ENCODE measurements at regions not wholly inside any gene's neighbourhood (a gene's known extent, or its start where the extent isn't known, plus 50 kb on each side); places are given as distances from the start of the nearest gene placed in this dataset.

- Mint-ChIP-seq H3K9me3 (peaks cover 15% of the 10 kb centered on the region), H3K27me3 (no peaks in the 10 kb centered on the region), H3K4me3 (no peak overlapping the region), H3K4me1 (ENCODE audit: low read depth) (no peaks in the 10 kb centered on the region), H3K27ac (no peak overlapping the region), H3K36me3 (ENCODE audit: low read depth) (no peaks in the 10 kb centered on the region)
- DNase-seq (no peak), ATAC-seq (ENCODE audit: poor library complexity) (no peak)
- intact Hi-C loops (cut with DNase I, micrococcal nuclease): no loop called here
- Histone ChIP-seq H3K27ac (ENCODE audit: low read depth in 1 of 2, low read length in 2 of 2) (no peak overlapping the region), H3K4me3 (ENCODE audit: low read length) (no peak overlapping the region), H3K4me1 (ENCODE audit: insufficient read depth, low read length) (no peaks in the 10 kb centered on the region), H3K9me3 (ENCODE audit: control insufficient read depth in 1 of 2, insufficient read depth in 1 of 2, low read length in 2 of 2) (no peaks in the 10 kb centered on the region), H3K36me3 (ENCODE audit: insufficient read depth, low read length) (no peaks in the 10 kb centered on the region), H3K27me3 (ENCODE audit: control insufficient read depth in 1 of 2, insufficient read depth in 2 of 2, low read length in 2 of 2) (no peaks in the 10 kb centered on the region)
- TF ChIP-seq CTCF (IDR thresholded peaks at IDR 0.05): no peak
- CTCF ChIA-PET: no interaction called here
- POLR2A ChIA-PET: no interaction called here
Observed at GRCh38 chr11:29318134-29318845, 698.5 kb downstream of the KCNA4 start.

GRCh38 chr11:29317694-29318093 lies 699.1 kb downstream of the KCNA4 start:
- ATAC-seq (ENCODE audit: poor library complexity) (no peak), DNase-seq (no peak)
- H3K4me3 Mint-ChIP-seq: no peak overlapping the region
- no peaks in the 10 kb centered on the region for H3K36me3 Mint-ChIP-seq (ENCODE audit: low read depth)
- no peaks in the 10 kb centered on the region for H3K36me3 ChIP-seq (ENCODE audit: insufficient read depth, low read length)
- H3K4me1 ChIP-seq (ENCODE audit: insufficient read depth, low read length): no peaks in the 10 kb centered on the region
- no peak overlapping the region for H3K27ac ChIP-seq (ENCODE audit: low read depth in 1 of 2, low read length in 2 of 2)
- TF ChIP-seq CTCF (IDR thresholded peaks at IDR 0.05): no peak
- intact Hi-C loops (cut with DNase I, micrococcal nuclease): no loop called here
- CTCF ChIA-PET: no interaction called here
- H3K9me3 Mint-ChIP-seq: peaks cover 19% of the 10 kb centered on the region
- POLR2A ChIA-PET: no interaction called here
- no peaks in the 10 kb centered on the region for H3K27me3 Mint-ChIP-seq
- H3K9me3 ChIP-seq (ENCODE audit: control insufficient read depth in 1 of 2, insufficient read depth in 1 of 2, low read length in 2 of 2): no peaks in the 10 kb centered on the region
- no peak overlapping the region for H3K27ac Mint-ChIP-seq
- no peak overlapping the region for H3K4me3 ChIP-seq (ENCODE audit: low read length)
- H3K27me3 ChIP-seq (ENCODE audit: control insufficient read depth in 1 of 2, insufficient read depth in 2 of 2, low read length in 2 of 2): no peaks in the 10 kb centered on the region
- no peaks in the 10 kb centered on the region for H3K4me1 Mint-ChIP-seq (ENCODE audit: low read depth)

- no peaks in the 10 kb centered on the region for H3K27me3 ChIP-seq (ENCODE audit: control insufficient read depth in 1 of 2, insufficient read depth in 2 of 2, low read length in 2 of 2)
- CTCF ChIA-PET: no interaction called here
- H3K9me3 Mint-ChIP-seq: peaks cover 17% of the 10 kb centered on the region
- H3K9me3 ChIP-seq (ENCODE audit: control insufficient read depth in 1 of 2, insufficient read depth in 1 of 2, low read length in 2 of 2): no peaks in the 10 kb centered on the region
- no peaks in the 10 kb centered on the region for H3K4me1 Mint-ChIP-seq (ENCODE audit: low read depth)
- no peak overlapping the region for H3K27ac Mint-ChIP-seq
- no peaks in the 10 kb centered on the region for H3K36me3 ChIP-seq (ENCODE audit: insufficient read depth, low read length)
- no peak overlapping the region for H3K4me3 Mint-ChIP-seq
- ATAC-seq (ENCODE audit: poor library complexity) (no peak), DNase-seq (no peak)
- intact Hi-C loops (cut with DNase I, micrococcal nuclease): no loop called here
- TF ChIP-seq CTCF (IDR thresholded peaks at IDR 0.05): no peak
- H3K27me3 Mint-ChIP-seq: no peaks in the 10 kb centered on the region
- no peaks in the 10 kb centered on the region for H3K36me3 Mint-ChIP-seq (ENCODE audit: low read depth)
- POLR2A ChIA-PET: no interaction called here
- H3K27ac ChIP-seq (ENCODE audit: low read depth in 1 of 2, low read length in 2 of 2): no peak overlapping the region
- H3K4me1 ChIP-seq (ENCODE audit: insufficient read depth, low read length): no peaks in the 10 kb centered on the region
- H3K4me3 ChIP-seq (ENCODE audit: low read length): no peak overlapping the region
Observed at GRCh38 chr11:29315275-29315674, 701.6 kb downstream of the KCNA4 start.

Measured in CD4-positive, alpha-beta T cell (primary cell).